ENCODE measurements at regions not wholly inside any gene's neighbourhood (a gene's known extent, or its start where the extent isn't known, plus 50 kb on each side); places are given as distances from the start of the nearest gene placed in this dataset.
"Not testable (repeated sequence)": the region's sequence is repeated elsewhere in the genome, so short reads cannot be mapped to it uniquely, and the experiment has no call there.

GRCh38 chr9:135282808-135283207, 195.3 kb downstream of the OLFM1 start:
- DNase-seq (ENCODE audit: low spot score), result no peak
- in situ Hi-C loops (cut with MboI; ENCODE audit: low sequenced_read_pairs, unreplicated experiment), result no loop called here
- TF ChIP-seq, protein P1, sequence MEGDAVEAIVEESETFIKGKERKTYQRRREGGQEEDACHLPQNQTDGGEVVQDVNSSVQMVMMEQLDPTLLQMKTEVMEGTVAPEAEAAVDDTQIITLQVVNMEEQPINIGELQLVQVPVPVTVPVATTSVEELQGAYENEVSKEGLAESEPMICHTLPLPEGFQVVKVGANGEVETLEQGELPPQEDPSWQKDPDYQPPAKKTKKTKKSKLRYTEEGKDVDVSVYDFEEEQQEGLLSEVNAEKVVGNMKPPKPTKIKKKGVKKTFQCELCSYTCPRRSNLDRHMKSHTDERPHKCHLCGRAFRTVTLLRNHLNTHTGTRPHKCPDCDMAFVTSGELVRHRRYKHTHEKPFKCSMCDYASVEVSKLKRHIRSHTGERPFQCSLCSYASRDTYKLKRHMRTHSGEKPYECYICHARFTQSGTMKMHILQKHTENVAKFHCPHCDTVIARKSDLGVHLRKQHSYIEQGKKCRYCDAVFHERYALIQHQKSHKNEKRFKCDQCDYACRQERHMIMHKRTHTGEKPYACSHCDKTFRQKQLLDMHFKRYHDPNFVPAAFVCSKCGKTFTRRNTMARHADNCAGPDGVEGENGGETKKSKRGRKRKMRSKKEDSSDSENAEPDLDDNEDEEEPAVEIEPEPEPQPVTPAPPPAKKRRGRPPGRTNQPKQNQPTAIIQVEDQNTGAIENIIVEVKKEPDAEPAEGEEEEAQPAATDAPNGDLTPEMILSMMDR (IDR thresholded peaks at IDR 0.05; ENCODE audit: borderline replicate concordance, control extremely low read depth, extremely low read depth, insufficient read depth, missing control alignments), result no peak

- in situ Hi-C loops (cut with MboI; ENCODE audit: low sequenced_read_pairs, unreplicated experiment), result no loop called here
- TF ChIP-seq, protein P1 (IDR thresholded peaks at IDR 0.05; ENCODE audit: borderline replicate concordance, control extremely low read depth, extremely low read depth, insufficient read depth, missing control alignments), result no peak
- DNase-seq (ENCODE audit: low spot score), result no peak
These were observed 195.9 kb upstream of the PPP1R26 start for GRCh38 chr9:135283671-135284070.

DNA sequence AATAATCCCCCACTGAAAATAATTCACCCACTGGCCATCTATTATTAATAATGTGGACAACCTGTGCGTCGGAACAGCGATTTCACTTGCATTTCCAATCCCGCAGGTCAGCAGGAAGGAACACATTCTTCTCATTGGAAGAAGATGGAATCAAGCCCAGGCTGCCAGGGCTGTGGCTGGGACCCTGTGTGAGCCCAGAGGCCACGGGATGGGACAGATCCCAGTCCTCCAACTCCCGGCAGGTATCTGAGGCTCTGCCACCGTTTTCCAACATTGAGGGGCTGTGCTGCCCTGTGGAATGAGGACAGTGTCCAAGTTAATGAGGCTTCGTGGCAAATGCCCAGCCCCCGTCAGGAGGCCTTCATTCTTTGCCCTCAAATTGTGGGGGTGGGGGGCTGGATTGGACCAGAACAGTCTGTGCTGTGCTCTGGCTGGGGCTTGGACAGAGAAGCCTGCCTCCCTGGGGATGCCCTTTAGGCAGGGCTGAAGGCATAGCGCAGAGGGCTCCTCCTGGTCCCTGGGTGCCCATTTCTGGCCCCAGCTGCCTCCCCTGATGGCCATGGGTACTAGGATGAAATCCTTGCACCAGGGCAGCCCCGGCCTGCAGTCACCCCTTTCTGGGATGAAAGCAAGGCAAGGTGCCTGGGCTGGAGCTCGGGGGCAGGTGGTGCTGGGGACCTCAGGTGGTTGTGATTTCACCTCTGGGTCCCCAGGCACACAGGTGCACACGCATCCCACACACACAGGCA, 195.0 kb upstream of the PPP1R26 start:
- in situ Hi-C loops (cut with MboI; ENCODE audit: low sequenced_read_pairs, unreplicated experiment), result no loop called here
- DNase-seq (ENCODE audit: low spot score), result no peak
- TF ChIP-seq, protein P1 (IDR thresholded peaks at IDR 0.05; ENCODE audit: borderline replicate concordance, control extremely low read depth, extremely low read depth, insufficient read depth, missing control alignments), result no peak

GRCh38 chr9:135286187-135286925, 193.2 kb upstream of the PPP1R26 start:
- DNase-seq (ENCODE audit: low spot score); in situ Hi-C loops (cut with MboI; ENCODE audit: low sequenced_read_pairs, unreplicated experiment): not testable (repeated sequence)

GRCh38 chr9:135286961-135287360, 192.6 kb upstream of the PPP1R26 start:
- in situ Hi-C loops (cut with MboI; ENCODE audit: low sequenced_read_pairs, unreplicated experiment), result no loop called here
- DNase-seq (ENCODE audit: low spot score), result no peak
- TF ChIP-seq, protein P1 (IDR thresholded peaks at IDR 0.05; ENCODE audit: borderline replicate concordance, control extremely low read depth, extremely low read depth, insufficient read depth, missing control alignments), result no peak

- in situ Hi-C loops (cut with MboI; ENCODE audit: low sequenced_read_pairs, unreplicated experiment), result no loop called here
- DNase-seq (ENCODE audit: low spot score), result no peak
- TF ChIP-seq, protein P1 (IDR thresholded peaks at IDR 0.05; ENCODE audit: borderline replicate concordance, control extremely low read depth, extremely low read depth, insufficient read depth, missing control alignments), result no peak
These were observed 192.0 kb upstream of the PPP1R26 start for GRCh38 chr9:135287627-135288026.

GRCh38 chr9:135288054-135288453, 191.5 kb upstream of the PPP1R26 start:
- in situ Hi-C loops (cut with MboI; ENCODE audit: low sequenced_read_pairs, unreplicated experiment), result no loop called here
- TF ChIP-seq, protein P1 (IDR thresholded peaks at IDR 0.05; ENCODE audit: borderline replicate concordance, control extremely low read depth, extremely low read depth, insufficient read depth, missing control alignments), result no peak
- no peak for DNase-seq (ENCODE audit: low spot score)

Data from GM13976 (cell line).